ENCODE measurements at regions not wholly inside any gene's neighbourhood (a gene's known extent, or its start where the extent isn't known, plus 50 kb on each side); places are given as distances from the start of the nearest gene placed in this dataset.

DNA sequence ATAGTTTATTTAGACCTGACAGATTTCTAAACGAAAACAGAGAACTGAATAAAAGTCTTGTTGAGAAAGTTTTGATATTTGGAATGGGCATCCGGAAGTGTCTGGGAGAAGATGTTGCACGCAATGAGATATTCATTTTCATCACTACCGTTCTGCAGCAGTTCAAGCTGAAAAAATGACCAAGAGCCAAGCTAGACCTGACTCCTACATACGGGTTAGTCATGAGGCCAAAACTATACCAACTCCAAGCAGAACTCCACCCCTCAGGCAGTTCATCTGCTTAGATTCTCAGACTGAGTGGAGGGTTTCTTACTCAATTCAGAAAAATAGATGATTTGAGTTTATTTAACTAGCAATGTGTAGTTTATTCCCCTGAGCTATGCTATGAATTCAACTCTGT is 95.4 kb upstream of the ANXA1 start:
- Histone ChIP-seq H3K27ac (no peak overlapping the region), H3K9me3 (no peaks in the 10 kb centered on the region), H3K4me3 (no peak overlapping the region), H3K36me3 (no peaks in the 10 kb centered on the region), H3K4me1 (peaks cover 0 to 2% (median 0%) of the 10 kb centered on the region in 9 donors), H3K27me3 (no peaks in the 10 kb centered on the region)
- DNase-seq (no peak), ATAC-seq (no peak)
- WGBS, 2 donors = 80% methylated on average over 5 of the region's 5 CpGs
- intact Hi-C loops (cut with DNase I) = no loop called here
- TF ChIP-seq, protein P1, sequence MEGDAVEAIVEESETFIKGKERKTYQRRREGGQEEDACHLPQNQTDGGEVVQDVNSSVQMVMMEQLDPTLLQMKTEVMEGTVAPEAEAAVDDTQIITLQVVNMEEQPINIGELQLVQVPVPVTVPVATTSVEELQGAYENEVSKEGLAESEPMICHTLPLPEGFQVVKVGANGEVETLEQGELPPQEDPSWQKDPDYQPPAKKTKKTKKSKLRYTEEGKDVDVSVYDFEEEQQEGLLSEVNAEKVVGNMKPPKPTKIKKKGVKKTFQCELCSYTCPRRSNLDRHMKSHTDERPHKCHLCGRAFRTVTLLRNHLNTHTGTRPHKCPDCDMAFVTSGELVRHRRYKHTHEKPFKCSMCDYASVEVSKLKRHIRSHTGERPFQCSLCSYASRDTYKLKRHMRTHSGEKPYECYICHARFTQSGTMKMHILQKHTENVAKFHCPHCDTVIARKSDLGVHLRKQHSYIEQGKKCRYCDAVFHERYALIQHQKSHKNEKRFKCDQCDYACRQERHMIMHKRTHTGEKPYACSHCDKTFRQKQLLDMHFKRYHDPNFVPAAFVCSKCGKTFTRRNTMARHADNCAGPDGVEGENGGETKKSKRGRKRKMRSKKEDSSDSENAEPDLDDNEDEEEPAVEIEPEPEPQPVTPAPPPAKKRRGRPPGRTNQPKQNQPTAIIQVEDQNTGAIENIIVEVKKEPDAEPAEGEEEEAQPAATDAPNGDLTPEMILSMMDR (IDR thresholded peaks at IDR 0.05) = no peak

DNA sequence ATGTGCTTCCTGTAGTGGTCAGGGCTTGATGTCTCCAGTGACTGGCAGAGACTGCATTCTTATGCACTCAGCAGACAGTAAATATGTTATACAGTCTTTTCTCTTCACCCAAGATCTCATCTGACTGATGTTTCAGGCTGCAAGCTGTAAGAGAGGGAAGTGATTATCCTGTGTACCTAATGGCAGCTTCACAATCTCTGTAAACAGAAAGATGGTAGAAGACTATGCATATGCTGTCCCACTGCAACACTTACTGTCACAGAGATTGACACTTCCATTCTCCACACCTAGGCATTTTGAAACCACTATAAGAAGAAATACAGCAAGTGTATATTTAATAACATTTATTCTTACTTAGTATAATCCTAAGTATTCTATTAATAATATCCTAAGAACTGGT is 97.6 kb upstream of the ANXA1 start:
- Histone ChIP-seq H3K4me3 (no peak overlapping the region), H3K4me1 (peaks cover 0 to 16% (median 10%) of the 10 kb centered on the region in 9 donors), H3K27me3 (peaks cover 0 to 2% (median 0%) of the 10 kb centered on the region in 7 donors), H3K36me3 (no peaks in the 10 kb centered on the region), H3K9me3 (no peaks in the 10 kb centered on the region), H3K27ac (no peak overlapping the region)
- intact Hi-C loops (cut with DNase I) = no loop called here
- ATAC-seq (no peak), DNase-seq (no peak)
- TF ChIP-seq, protein P1 (IDR thresholded peaks at IDR 0.05) = no peak

DNA sequence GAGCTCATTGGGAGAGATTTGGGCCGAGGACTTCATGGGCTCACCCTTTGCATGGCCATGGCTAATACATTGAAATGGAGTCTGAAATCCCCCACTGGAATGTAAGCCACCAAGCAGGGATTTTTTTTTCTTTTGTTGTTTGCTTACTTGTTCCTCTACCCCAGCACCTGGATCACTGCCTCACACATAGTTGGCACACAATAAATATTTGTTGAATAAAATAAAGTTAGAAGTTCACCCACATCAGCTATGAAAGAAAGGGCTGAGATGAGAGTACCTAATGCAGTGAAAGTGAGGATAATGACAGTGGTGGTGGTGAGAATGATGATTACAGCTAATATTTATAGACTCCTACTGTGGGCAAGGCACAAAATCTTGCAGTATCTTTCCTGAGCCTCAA is 98.1 kb upstream of the ANXA1 start:
- peaks cover 0 to 2% (median 0%) of the 10 kb centered on the region in 7 donors for H3K27me3 ChIP-seq
- ATAC-seq = no peak
- intact Hi-C loops (cut with DNase I) = no loop called here

DNA sequence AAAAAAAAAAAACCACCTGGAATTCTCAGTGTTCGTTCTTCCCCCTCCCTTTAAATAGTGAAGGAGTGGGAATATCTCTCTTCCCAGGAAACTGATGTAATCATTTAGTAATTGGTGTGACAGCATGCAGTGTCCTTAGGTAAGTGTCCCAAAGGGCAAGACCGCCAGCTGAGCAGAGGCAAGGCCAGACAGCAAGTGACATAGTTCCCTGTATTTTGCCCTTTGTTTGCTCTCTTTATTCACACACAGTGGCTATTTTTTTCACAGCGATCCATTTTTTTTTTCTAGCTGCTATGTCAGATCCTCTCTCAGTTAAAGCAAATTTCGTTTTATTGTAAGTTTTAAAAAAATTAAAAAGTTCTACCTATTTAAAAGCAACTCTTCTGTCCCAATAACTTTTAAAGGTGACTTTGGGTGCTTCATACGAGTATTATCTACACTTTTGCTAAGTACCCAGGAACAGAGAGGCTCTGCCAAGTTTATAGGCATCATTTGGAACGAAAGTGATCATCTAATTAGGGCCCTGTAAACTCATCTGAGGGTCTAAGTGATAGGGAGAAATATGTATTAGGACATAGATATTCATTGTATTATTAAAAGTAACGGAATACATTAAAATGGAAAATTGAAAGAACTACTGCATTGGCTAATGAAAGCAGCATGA is 98.2 kb upstream of the ALDH1A1 start:
- ATAC-seq = peak in 6 of 8 donors; percentile 46 to 92 (median 83)
- H3K27me3 ChIP-seq = peaks cover 0 to 2% (median 0%) of the 10 kb centered on the region in 7 donors
- TF ChIP-seq, protein P1 (IDR thresholded peaks at IDR 0.05) = no peak
- no peaks in the 10 kb centered on the region for H3K36me3 ChIP-seq
- DNase-seq = peak; percentile 6 to 10
- WGBS, 2 donors = 29 to 43% methylated on average over 7 of the region's 7 CpGs
- H3K4me1 ChIP-seq = peaks cover 0 to 16% (median 10%) of the 10 kb centered on the region in 9 donors
- H3K27ac ChIP-seq = peak overlapping the region in 2 of 10 donors; percentile 50 to 61
- no peak overlapping the region for H3K4me3 ChIP-seq
- H3K9me3 ChIP-seq = no peaks in the 10 kb centered on the region
- intact Hi-C loops (cut with DNase I) = no loop called here

More for the DNA sequence above, 98.1 kb upstream of the ANXA1 start:
- Histone ChIP-seq H3K4me3 (no peak overlapping the region), H3K27ac (no peak overlapping the region), H3K36me3 (no peaks in the 10 kb centered on the region), H3K4me1 (peaks cover 0 to 16% (median 10%) of the 10 kb centered on the region in 9 donors), H3K9me3 (no peaks in the 10 kb centered on the region)
- DNase-seq = no peak
- TF ChIP-seq, protein P1 (IDR thresholded peaks at IDR 0.05) = no peak
- 74 to 77% methylated on average over 1 of the region's 1 CpG for WGBS, 2 donors
